HCT116 (cell line): ENCODE measurements at regions not wholly inside any gene's neighbourhood (a gene's known extent, or its start where the extent isn't known, plus 50 kb on each side); places are given as distances from the start of the nearest gene placed in this dataset.

Source experiments
- ATAC-seq: fragments of 200-7000 bp; cut with Tn5 transposase; 2 replicates; pipeline ENCODE4 v1.9.1; 2020; ENCODE audit warnings: mild to moderate bottlenecking, moderate library complexity
- BruUV-seq: library from RNA; stranded (reverse); fragments of 400-500 nt; replicated peaks from 2 replicates; lab custom pipeline; 2021; lab: Mats Ljungman, UMichigan
- CTCF ChIA-PET: fragments of 300-600 bp; sonication (Branson Sonifier 250); formaldehyde crosslinking; loops from one replicate; lab custom pipeline; 2021; ENCODE audit warnings: antibody characterized with exemption; lab: Charles Lee
- POLR2A ChIA-PET: fragments of 300-600, 350-600 bp; sonication (Branson Sonifier 250); formaldehyde crosslinking; loops from one replicate; lab custom pipeline; 2021; ENCODE audit warnings: antibody characterized with exemption; lab: Charles Lee
- RAD21 ChIA-PET, 2 experiments: fragments of 300-600 bp; sonication (Branson Sonifier 250); formaldehyde crosslinking; loops; one replicate each; lab custom pipeline; 2023; ENCODE audit warnings: low total read pairs in 2 of 2; ENCODE audit not compliant: uncharacterized antibody in 2 of 2, unreplicated experiment in 2 of 2, low non-redundant PET in 1 of 2; lab: Charles Lee
- DNase-seq: peaks from one replicate; pipeline ENCODE4 v3.0.0-alpha.2; 2010; ENCODE audit warnings: low read depth, low spot score
- H2AFZ ChIP-seq: fragments of 200-600 bp; shearing (Covaris generic), sonication (generic); 2 replicates; pipeline ENCODE4 v1.6.1; 2017; ENCODE audit warnings: low read depth, mixed run types, mixed read lengths, antibody characterized with exemption, low read length; ENCODE audit not compliant: poor library complexity, severe bottlenecking
- H3K27ac ChIP-seq: 2 replicates; pipeline ENCODE4 v1.5.1; 2012; ENCODE audit warnings: low read depth, low read length
- H3K27me3 ChIP-seq: fragments of 200-600 bp; sonication (generic); 2 replicates; pipeline ENCODE4 v1.6.1; 2016; ENCODE audit warnings: mixed run types, low read length, mixed read lengths; ENCODE audit not compliant: insufficient read depth
- H3K36me3 ChIP-seq, 2 experiments: fragments of 200-500 bp in 1 of 2; fragments of 200-600 bp in 1 of 2; sonication (Bioruptor generic) in 1 of 2; sonication (generic) in 1 of 2; 2 replicates each; pipeline versions ENCODE4 v1.5.1 to v1.6.1; 2014 to 2016; ENCODE audit warnings: low read length in 2 of 2, inconsistent platforms in 1 of 2, mixed read lengths in 1 of 2, mixed run types in 1 of 2; ENCODE audit not compliant: insufficient read depth in 2 of 2, control insufficient read depth in 1 of 2
- H3K4me1 ChIP-seq, 2 experiments: fragments of 200-600 bp in 1 of 2; sonication (generic) in 1 of 2; 2 replicates each; pipeline versions ENCODE4 v1.5.1 to v1.6.1; 2012 to 2017; ENCODE audit warnings: low read length in 2 of 2, inconsistent platforms in 1 of 2, mild to moderate bottlenecking in 1 of 2, mixed read lengths in 1 of 2, mixed run types in 1 of 2, moderate library complexity in 1 of 2; ENCODE audit not compliant: insufficient read depth in 2 of 2, control insufficient read depth in 1 of 2
- H3K4me2 ChIP-seq: fragments of 200-600 bp; sonication (generic); 2 replicates; pipeline ENCODE4 v1.6.1; 2017; ENCODE audit warnings: mixed run types, low read length, mixed read lengths
- H3K4me3 ChIP-seq, 2 experiments: fragments of 200-600 bp in 1 of 2; sonication (generic) in 1 of 2; replicated peaks in 1 of 2; 2 replicates each; pipeline ENCODE4 v1.5.1; 2011 to 2016; ENCODE audit warnings: low read length in 2 of 2, control low read depth in 1 of 2, low read depth in 1 of 2, mild to moderate bottlenecking in 1 of 2, mixed read lengths in 1 of 2, mixed run types in 1 of 2
- H3K79me2 ChIP-seq: fragments of 200-600 bp; sonication (generic); 2 replicates; pipeline ENCODE4 v1.6.1; 2017; ENCODE audit warnings: mild to moderate bottlenecking, mixed run types, low read length, moderate library complexity, mixed read lengths; ENCODE audit not compliant: insufficient read depth
- H3K9ac ChIP-seq: fragments of 200-600 bp; sonication (generic); 2 replicates; pipeline ENCODE4 v1.6.1; 2016; ENCODE audit warnings: low read length, mixed read lengths
- H3K9me2 ChIP-seq: fragments of 200-600 bp; sonication (generic), shearing (Covaris generic); 2 replicates; pipeline ENCODE4 v1.6.1; 2017; ENCODE audit warnings: mixed run types, mild to moderate bottlenecking, moderate library complexity; ENCODE audit not compliant: insufficient read depth
- H3K9me3 ChIP-seq, 2 experiments: fragments of 200-500 bp in 1 of 2; fragments of 200-600 bp in 1 of 2; sonication (Bioruptor generic) in 1 of 2; sonication (generic) in 1 of 2; 2 replicates each; pipeline ENCODE4 v1.6.1; 2014 to 2017; ENCODE audit warnings: low read length in 2 of 2, mixed read lengths in 2 of 2, inconsistent platforms in 1 of 2, low read depth in 1 of 2, mild to moderate bottlenecking in 1 of 2, mixed run types in 1 of 2, moderate library complexity in 1 of 2; ENCODE audit not compliant: control insufficient read depth in 1 of 2, insufficient read depth in 1 of 2
- H4K20me1 ChIP-seq: fragments of 200-600 bp; sonication (generic), shearing (Covaris generic); 2 replicates; pipeline ENCODE4 v1.6.1; 2017; ENCODE audit warnings: mixed run types, mild to moderate bottlenecking, moderate library complexity; ENCODE audit not compliant: insufficient read depth
- CEBPB ChIP-seq: IDR thresholded peaks from 2 replicates; pipeline ENCODE4 v1.6.1; 2012; ENCODE audit warnings: low read depth
- EGR1 ChIP-seq: IDR thresholded peaks from 2 replicates; pipeline ENCODE4 v1.6.1; 2012; ENCODE audit warnings: low read depth
- EZH2 ChIP-seq: fragments of 200-600 bp; sonication (generic); IDR thresholded peaks from 2 replicates; pipeline ENCODE4 v1.6.1; 2017; ENCODE audit warnings: antibody characterized with exemption, mixed run types
- EZH2phosphoT487 ChIP-seq: fragments of 200-600 bp; IDR thresholded peaks from 2 replicates; pipeline ENCODE4 v1.6.1; 2018; ENCODE audit warnings: antibody characterized with exemption, borderline replicate concordance
- FOSL1 ChIP-seq: IDR thresholded peaks from 2 replicates; pipeline ENCODE4 v1.6.1; 2012; ENCODE audit warnings: low read depth
- JUND ChIP-seq: IDR thresholded peaks from 2 replicates; pipeline ENCODE4 v1.6.1; 2012
- SIN3A ChIP-seq: IDR thresholded peaks from 2 replicates; pipeline ENCODE4 v1.6.1; 2012; ENCODE audit warnings: low read depth
- SP1 ChIP-seq: IDR thresholded peaks from 2 replicates; pipeline ENCODE4 v1.6.1; 2012; ENCODE audit warnings: low read depth
- TCF7L2 ChIP-seq: IDR thresholded peaks from 2 replicates; pipeline ENCODE4 v1.7.0; 2011; ENCODE audit warnings: borderline replicate concordance, inconsistent platforms; ENCODE audit not compliant: insufficient read depth, insufficient read length; ENCODE audit errors: extremely low read depth
- ZFX ChIP-seq: fragments of 450-650 bp; IDR thresholded peaks from 2 replicates; pipeline ENCODE4 v1.6.1; 2017
- intact Hi-C: fragments of 100-400 bp; cut with micrococcal nuclease; formaldehyde crosslinking; loops from 2 replicates; pipeline ENCODE4 v1.10.0; 2022
- TF ChIP-seq, protein P1 (sequence below), 3 experiments: fragments of 200-600 bp in 1 of 3; sonication (generic) in 1 of 3; IDR thresholded peaks in 2 of 3; conservative IDR thresholded peaks in 1 of 3; 2 replicates each; pipeline ENCODE4 v1.5.1; 2012 to 2017; ENCODE audit warnings: low read depth in 2 of 3, low read length in 2 of 3, antibody characterized with exemption in 1 of 3, borderline replicate concordance in 1 of 3, control low read depth in 1 of 3, mild to moderate bottlenecking in 1 of 3, mixed read lengths in 1 of 3, mixed run types in 1 of 3, moderate library complexity in 1 of 3; ENCODE audit not compliant: insufficient read depth in 1 of 3
- TF ChIP-seq, protein P2 (sequence below): IDR thresholded peaks from 2 replicates; pipeline ENCODE4 v1.6.1; 2012

DNA sequence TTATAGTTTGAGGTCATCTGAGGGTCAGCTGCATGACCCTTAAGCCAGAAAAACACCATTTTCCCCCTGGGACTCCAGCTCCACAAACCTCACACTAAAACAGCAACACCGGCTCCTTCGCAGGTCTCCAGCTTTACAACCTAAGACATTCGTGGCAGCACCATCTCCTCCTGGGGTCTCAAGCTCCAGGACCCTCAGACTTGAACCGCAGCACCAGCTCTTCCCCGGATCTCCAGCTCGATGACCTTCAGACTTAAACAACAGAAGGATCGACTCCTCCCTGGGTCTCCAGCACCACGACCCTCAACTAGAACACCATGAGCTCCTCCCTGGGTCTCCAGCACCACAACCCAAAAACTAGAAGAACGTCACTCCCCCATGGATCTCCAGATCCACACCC lies 233.7 kb upstream of the CNTN6 start:
- intact Hi-C loops = no loop called here
- no peaks in the 10 kb centered on the region for H3K36me3 ChIP-seq

DNA sequence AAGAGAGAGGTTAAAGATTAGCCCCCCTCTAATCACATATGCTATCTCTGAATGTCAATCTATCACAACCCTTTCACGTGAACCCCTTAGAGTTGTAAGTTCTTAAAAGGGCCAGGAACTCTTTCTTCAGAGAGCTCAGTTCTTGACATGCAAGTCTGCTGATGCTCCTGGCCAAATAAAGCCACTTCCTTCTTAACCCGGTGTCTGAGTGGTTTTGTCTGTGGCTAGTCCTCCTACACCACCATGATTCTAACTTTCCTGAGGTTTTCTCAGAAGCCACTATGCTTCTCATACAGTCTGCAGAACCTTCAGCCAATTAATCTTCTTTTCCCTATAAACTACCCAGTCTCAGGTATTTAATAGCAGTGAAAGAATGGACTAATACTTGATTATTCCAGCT lies 231.1 kb upstream of the CNTN6 start:
- Histone ChIP-seq H3K79me2 (no peaks in the 10 kb centered on the region), H3K36me3 (no peaks in the 10 kb centered on the region), H3K4me3 (no peak overlapping the region), H3K27me3 (no peaks in the 10 kb centered on the region), H2AFZ (no peak overlapping the region), H3K4me1 (no peaks in the 10 kb centered on the region), H3K9ac (no peak overlapping the region), H3K27ac (no peak overlapping the region), H3K4me2 (no peak overlapping the region), H4K20me1 (no peaks in the 10 kb centered on the region), H3K9me2 (no peaks in the 10 kb centered on the region)
- CTCF ChIA-PET = no interaction called here
- POLR2A ChIA-PET = no interaction called here
- BruUV-seq = no TSS peak
- ATAC-seq (no peak), DNase-seq (no peak)
- no peak for TF ChIP-seq EZH2
- TF ChIP-seq, all 23 proteins: peak for 0
- H3K9me3 ChIP-seq = peaks cover 4 to 17% of the 10 kb centered on the region in 2 experiments; a peak in 2 of 4 replicates
- intact Hi-C loops = no loop called here
- RAD21 ChIA-PET = no interaction called here

More for the DNA sequence above, 233.7 kb upstream of the CNTN6 start:
- Histone ChIP-seq H3K27ac (no peak overlapping the region), H3K9me3 (peaks cover 4 to 12% of the 10 kb centered on the region in 2 experiments; a peak in 2 of 4 replicates), H2AFZ (no peak overlapping the region), H3K79me2 (no peaks in the 10 kb centered on the region), H3K9ac (no peak overlapping the region), H3K27me3 (no peaks in the 10 kb centered on the region), H3K9me2 (no peaks in the 10 kb centered on the region), H3K4me3 (no peak overlapping the region), H3K4me2 (no peak overlapping the region), H3K4me1 (no peaks in the 10 kb centered on the region), H4K20me1 (no peaks in the 10 kb centered on the region)
- no peak for DNase-seq
- no peak for ATAC-seq
- RAD21 ChIA-PET = no interaction called here
- POLR2A ChIA-PET = no interaction called here
- no TSS peak for BruUV-seq
- CTCF ChIA-PET = no interaction called here
- TF ChIP-seq, protein P1, sequence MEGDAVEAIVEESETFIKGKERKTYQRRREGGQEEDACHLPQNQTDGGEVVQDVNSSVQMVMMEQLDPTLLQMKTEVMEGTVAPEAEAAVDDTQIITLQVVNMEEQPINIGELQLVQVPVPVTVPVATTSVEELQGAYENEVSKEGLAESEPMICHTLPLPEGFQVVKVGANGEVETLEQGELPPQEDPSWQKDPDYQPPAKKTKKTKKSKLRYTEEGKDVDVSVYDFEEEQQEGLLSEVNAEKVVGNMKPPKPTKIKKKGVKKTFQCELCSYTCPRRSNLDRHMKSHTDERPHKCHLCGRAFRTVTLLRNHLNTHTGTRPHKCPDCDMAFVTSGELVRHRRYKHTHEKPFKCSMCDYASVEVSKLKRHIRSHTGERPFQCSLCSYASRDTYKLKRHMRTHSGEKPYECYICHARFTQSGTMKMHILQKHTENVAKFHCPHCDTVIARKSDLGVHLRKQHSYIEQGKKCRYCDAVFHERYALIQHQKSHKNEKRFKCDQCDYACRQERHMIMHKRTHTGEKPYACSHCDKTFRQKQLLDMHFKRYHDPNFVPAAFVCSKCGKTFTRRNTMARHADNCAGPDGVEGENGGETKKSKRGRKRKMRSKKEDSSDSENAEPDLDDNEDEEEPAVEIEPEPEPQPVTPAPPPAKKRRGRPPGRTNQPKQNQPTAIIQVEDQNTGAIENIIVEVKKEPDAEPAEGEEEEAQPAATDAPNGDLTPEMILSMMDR (IDR thresholded peaks at IDR 0.05 in 2 of 3, conservative IDR thresholded peaks at IDR 0.05 in 1 of 3; ENCODE audit: borderline replicate concordance in 1 of 3, insufficient read depth in 1 of 3, low read depth in 2 of 3, low read length in 2 of 3) = no peak
- no peak for TF ChIP-seq SP1
- TF ChIP-seq, protein P2, sequence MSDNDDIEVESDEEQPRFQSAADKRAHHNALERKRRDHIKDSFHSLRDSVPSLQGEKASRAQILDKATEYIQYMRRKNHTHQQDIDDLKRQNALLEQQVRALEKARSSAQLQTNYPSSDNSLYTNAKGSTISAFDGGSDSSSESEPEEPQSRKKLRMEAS = no peak
- no peak for TF ChIP-seq EGR1
- no peak for TF ChIP-seq EZH2phosphoT487
- no peak for TF ChIP-seq ZFX
- TF ChIP-seq CEBPB = no peak
- TF ChIP-seq TCF7L2 = no peak
- no peak for TF ChIP-seq JUND
- TF ChIP-seq SIN3A = no peak
- TF ChIP-seq FOSL1 = no peak
